Aorta (tissue), 5 donors: ENCODE measurements at regions not wholly inside any gene's neighbourhood (a gene's known extent, or its start where the extent isn't known, plus 50 kb on each side); places are given as distances from the start of the nearest gene placed in this dataset.
"Not testable (repeated sequence)": the region's sequence is repeated elsewhere in the genome, so short reads cannot be mapped to it uniquely, and the experiment has no call there.

Experiments used
- ATAC-seq: fragments of 200-7000 bp; cut with Tn5 transposase; one replicate; pipeline ENCODE4 v1.9.1; 2022; ENCODE audit warnings: moderate library complexity; ENCODE audit not compliant: low FRiP score
- DNase-seq, 2 donors: peaks; one replicate each; pipeline ENCODE4 v3.0.0-alpha.2; 2020
- H3K27ac ChIP-seq, 2 donors: one replicate each; pipeline ENCODE4 v1.5.1; 2013; ENCODE audit warnings: low read length in 2 of 2, mild to moderate bottlenecking in 2 of 2, moderate library complexity in 2 of 2, control low read depth in 1 of 2, inconsistent platforms in 1 of 2, low read depth in 1 of 2
- H3K27me3 ChIP-seq, 2 donors: one replicate each; pipeline ENCODE4 v1.6.1; 2013; ENCODE audit warnings: control low read depth in 1 of 2, low read length in 1 of 2, mild to moderate bottlenecking in 1 of 2, moderate library complexity in 1 of 2; ENCODE audit not compliant: insufficient read depth in 2 of 2, control insufficient read depth in 1 of 2
- H3K36me3 ChIP-seq, 2 donors: one replicate each; pipeline ENCODE4 v1.6.1; 2013; ENCODE audit warnings: control low read depth in 1 of 2, low read length in 1 of 2, mild to moderate bottlenecking in 1 of 2; ENCODE audit not compliant: insufficient read depth in 2 of 2, control insufficient read depth in 1 of 2
- H3K4me1 ChIP-seq, 2 donors: one replicate each; pipeline ENCODE4 v1.6.1; 2013; ENCODE audit warnings: low read length in 2 of 2, control low read depth in 1 of 2, mild to moderate bottlenecking in 1 of 2, moderate library complexity in 1 of 2; ENCODE audit not compliant: insufficient read depth in 2 of 2, control insufficient read depth in 1 of 2
- H3K4me3 ChIP-seq, 2 donors: one replicate each; pipeline ENCODE4 v1.5.1; 2013; ENCODE audit warnings: low read length in 2 of 2, control low read depth in 1 of 2, mild to moderate bottlenecking in 1 of 2
- H3K9me3 ChIP-seq: one replicate; pipeline ENCODE4 v1.6.1; 2013; ENCODE audit warnings: mild to moderate bottlenecking, low read length; ENCODE audit not compliant: control insufficient read depth
- WGBS, 2 donors: extraction: QIAGEN DNeasy Blood & Tissue Kit; methylation state at CpG; one replicate each; pipeline ENCODE4 v1.1.7; 2013; 5-methylcytosine and 5-hydroxymethylcytosine counted together
- intact Hi-C, 2 donors: fragments of 100-400 bp; cut with DNase I; formaldehyde crosslinking; loops; one replicate each; pipeline versions ENCODE4 v1.14.2 to v1.15.0; 2022
- donor health status: healthy with polysubstance abuse.
- donor health status: Bipolar disorder and iron deficiency.
- donor health status: DM: no; HTN: no; CAD: no.
- donor health status: DM: no; HTN: no; CAD: no.
- donor health status: DM: yes; HTN: yes; CAD: no.

- Histone ChIP-seq H3K27me3 (no peaks in the 10 kb centered on the region), H3K36me3 (no peaks in the 10 kb centered on the region), H3K4me1 (no peaks in the 10 kb centered on the region), H3K4me3 (no peak overlapping the region), H3K9me3 (no peaks in the 10 kb centered on the region), H3K27ac (no peak overlapping the region)
- DNase-seq (no peak), ATAC-seq (no peak)
- intact Hi-C loops: no loop called here
- WGBS, 2 donors: 93 to 94% methylated on average over 6 of the region's 6 CpGs
Measured at GRCh38 chr1:115164940-115165705, 75.8 kb upstream of the TSPAN2 start.

- peak in 1 of 2 donors; percentile 47 for DNase-seq
- WGBS, 2 donors: 0 to 8% methylated on average over 1 of the region's 1 CpG
- H3K27ac ChIP-seq: no peak overlapping the region
Measured at GRCh38 chr1:115164484-115164883, 75.2 kb upstream of the TSPAN2 start.

GRCh38 chr1:115160728-115161127 is 71.4 kb upstream of the TSPAN2 start:
- Histone ChIP-seq H3K27ac (no peak overlapping the region), H3K36me3 (no peaks in the 10 kb centered on the region), H3K4me3 (no peak overlapping the region), H3K9me3 (no peaks in the 10 kb centered on the region), H3K4me1 (peaks cover 0 to 2% of the 10 kb centered on the region in 2 donors), H3K27me3 (no peaks in the 10 kb centered on the region)
- no peak for DNase-seq
- no peak for ATAC-seq
- intact Hi-C loops: no loop called here

More at GRCh38 chr1:115164484-115164883, 75.2 kb upstream of the TSPAN2 start:
- Histone ChIP-seq H3K4me3 (no peak overlapping the region), H3K9me3 (no peaks in the 10 kb centered on the region), H3K36me3 (no peaks in the 10 kb centered on the region), H3K27me3 (no peaks in the 10 kb centered on the region), H3K4me1 (no peaks in the 10 kb centered on the region)
- intact Hi-C loops: no loop called here
- peak; percentile 71 for ATAC-seq

GRCh38 chr1:115159958-115160357 is 70.7 kb upstream of the TSPAN2 start:
- no peak overlapping the region for H3K27ac ChIP-seq
- ATAC-seq (no peak), DNase-seq (no peak)
- no peaks in the 10 kb centered on the region for H3K36me3 ChIP-seq
- H3K9me3 ChIP-seq: no peaks in the 10 kb centered on the region
- peaks cover 0 to 2% of the 10 kb centered on the region in 2 donors for H3K4me1 ChIP-seq
- H3K27me3 ChIP-seq: no peaks in the 10 kb centered on the region
- intact Hi-C loops: no loop called here
- H3K4me3 ChIP-seq: no peak overlapping the region

GRCh38 chr1:115158181-115158580 is 68.9 kb upstream of the TSPAN2 start:
- peak; percentile 47 for ATAC-seq
- H3K4me3 ChIP-seq: no peak overlapping the region
- WGBS, 2 donors: 0 to 6% methylated on average over 2 of the region's 2 CpGs
- no peaks in the 10 kb centered on the region for H3K27me3 ChIP-seq
- intact Hi-C loops: no loop called here
- H3K4me1 ChIP-seq: peaks cover 0 to 2% of the 10 kb centered on the region in 2 donors
- no peak overlapping the region for H3K27ac ChIP-seq
- peak in 1 of 2 donors; percentile 71 for DNase-seq
- no peaks in the 10 kb centered on the region for H3K9me3 ChIP-seq
- H3K36me3 ChIP-seq: no peaks in the 10 kb centered on the region

- ATAC-seq (no peak), DNase-seq (no peak)
- Histone ChIP-seq H3K27me3 (no peaks in the 10 kb centered on the region), H3K4me1 (peaks cover 0 to 2% of the 10 kb centered on the region in 2 donors), H3K4me3 (no peak overlapping the region), H3K27ac (no peak overlapping the region), H3K9me3 (no peaks in the 10 kb centered on the region), H3K36me3 (no peaks in the 10 kb centered on the region)
- intact Hi-C loops: no loop called here
- 95 to 97% methylated on average over 4 of the region's 4 CpGs for WGBS, 2 donors
Measured at GRCh38 chr1:115156826-115157468, 67.6 kb upstream of the TSPAN2 start.

GRCh38 chr1:115153966-115154557 is 64.8 kb upstream of the TSPAN2 start:
- intact Hi-C loops: no loop called here
- Histone ChIP-seq H3K27me3 (no peaks in the 10 kb centered on the region), H3K36me3 (no peaks in the 10 kb centered on the region), H3K27ac (no peak overlapping the region), H3K9me3 (no peaks in the 10 kb centered on the region), H3K4me1 (peaks cover 0 to 2% of the 10 kb centered on the region in 2 donors), H3K4me3 (no peak overlapping the region)
- 93 to 94% methylated on average over 5 of the region's 5 CpGs for WGBS, 2 donors
- ATAC-seq (no peak), DNase-seq (no peak)

- H3K4me1 ChIP-seq, H3K9me3 ChIP-seq, DNase-seq, ATAC-seq, H3K27ac ChIP-seq, H3K27me3 ChIP-seq, H3K4me3 ChIP-seq, intact Hi-C loops, H3K36me3 ChIP-seq: not testable (repeated sequence)
- 28 to 30% methylated on average over 18 to 20 of the region's 22 CpGs for WGBS, 2 donors
Measured at GRCh38 chr1:115147928-115148327, 58.6 kb upstream of the TSPAN2 start.

- DNase-seq (no peak), ATAC-seq (no peak)
- no peaks in the 10 kb centered on the region for H3K9me3 ChIP-seq
- intact Hi-C loops: no loop called here
- no peak overlapping the region for H3K4me3 ChIP-seq
- no peak overlapping the region for H3K27ac ChIP-seq
- no peaks in the 10 kb centered on the region for H3K27me3 ChIP-seq
- 59 to 75% methylated on average over 1 of the region's 1 CpG for WGBS, 2 donors
- no peaks in the 10 kb centered on the region for H3K36me3 ChIP-seq
- peaks cover 0 to 2% of the 10 kb centered on the region in 2 donors for H3K4me1 ChIP-seq
Measured at GRCh38 chr1:115145226-115145625, 55.9 kb upstream of the TSPAN2 start.
